ENCODE measurements at regions not wholly inside any gene's neighbourhood (a gene's known extent, or its start where the extent isn't known, plus 50 kb on each side); places are given as distances from the start of the nearest gene placed in this dataset.

DNA sequence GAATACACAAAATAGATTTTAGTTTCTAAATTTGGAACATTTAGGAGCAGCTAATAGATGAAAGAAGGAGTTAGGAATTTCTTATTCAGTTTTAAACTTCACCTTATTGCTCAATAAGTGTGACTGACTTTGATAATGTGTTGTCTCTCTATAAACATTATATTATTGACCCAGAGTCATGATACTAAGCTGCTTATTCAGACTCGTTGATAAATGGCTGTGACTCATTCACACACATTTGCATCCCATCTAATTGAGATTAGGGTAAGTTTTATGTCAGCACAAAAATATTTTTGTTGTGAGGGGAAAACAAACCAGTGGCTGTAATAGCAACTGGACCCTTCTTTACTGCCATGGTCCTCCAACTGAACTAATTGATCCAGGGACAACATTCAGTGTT, 137.6 kb downstream of the GOLIM4 start:
- Histone ChIP-seq H4K20me1 (no peaks in the 10 kb centered on the region), H3K27me3 (no peaks in the 10 kb centered on the region), H3K9ac (no peak overlapping the region), H3K9me3 (no peaks in the 10 kb centered on the region), H3K4me3 (no peak overlapping the region), H3K27ac (no peak overlapping the region), H3K36me3 (no peaks in the 10 kb centered on the region), H3K4me2 (no peak overlapping the region), H3K4me1 (no peaks in the 10 kb centered on the region)
- TF ChIP-seq Cebpa-rat (IDR thresholded peaks at IDR 0.05), result no peak

DNA sequence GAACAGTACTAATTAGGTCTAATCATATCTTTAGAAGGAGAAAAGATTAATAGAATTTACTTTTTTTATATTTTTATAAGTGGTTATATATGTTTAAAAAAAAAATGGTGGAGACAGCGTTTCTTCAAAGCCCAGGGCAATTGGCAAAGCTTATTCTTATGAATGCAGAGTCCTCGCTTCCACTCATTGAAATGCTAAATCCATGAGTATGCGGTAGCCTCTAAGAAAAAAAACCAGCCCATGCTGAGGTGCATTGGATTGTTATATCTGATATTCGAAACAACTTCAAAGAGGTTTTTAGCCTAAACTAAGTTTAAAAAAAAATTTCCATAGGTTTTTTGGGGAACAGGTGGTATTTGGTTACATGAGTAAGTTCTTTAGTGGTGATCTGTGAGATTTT, 142.8 kb downstream of the GOLIM4 start:
- Histone ChIP-seq H3K4me1 (no peaks in the 10 kb centered on the region), H3K4me2 (no peak overlapping the region), H3K27me3 (no peaks in the 10 kb centered on the region), H3K27ac (no peak overlapping the region), H3K4me3 (no peak overlapping the region), H3K36me3 (no peaks in the 10 kb centered on the region), H3K9me3 (no peaks in the 10 kb centered on the region), H3K9ac (no peak overlapping the region), H4K20me1 (no peaks in the 10 kb centered on the region)
- TF ChIP-seq Cebpa-rat (IDR thresholded peaks at IDR 0.05), result no peak

DNA sequence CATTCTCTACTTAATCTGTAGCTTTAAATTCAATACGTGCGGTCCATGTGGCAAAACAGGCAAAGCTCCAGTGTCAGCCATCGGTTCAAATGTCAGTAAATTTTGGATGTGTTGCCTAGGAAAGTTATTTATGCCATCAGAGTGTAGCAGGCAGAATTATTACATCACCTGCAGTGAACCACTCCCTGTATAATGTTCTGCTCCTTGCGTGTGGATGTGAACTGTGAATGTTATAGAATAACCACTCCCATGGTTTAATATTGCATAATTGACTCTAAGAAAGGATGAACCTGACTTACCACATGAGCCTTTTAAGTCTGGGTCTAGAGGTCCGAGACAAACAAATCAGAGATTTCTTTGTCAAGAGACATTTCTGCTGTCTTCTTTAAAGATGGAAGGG, 145.5 kb downstream of the GOLIM4 start:
- H3K27me3 ChIP-seq, result no peaks in the 10 kb centered on the region
- H3K9me3 ChIP-seq, result no peaks in the 10 kb centered on the region
- no peak overlapping the region for H3K4me3 ChIP-seq
- H3K36me3 ChIP-seq, result no peaks in the 10 kb centered on the region
- H3K9ac ChIP-seq, result no peak overlapping the region
- H3K27ac ChIP-seq, result no peak overlapping the region
- H4K20me1 ChIP-seq, result no peaks in the 10 kb centered on the region
- no peaks in the 10 kb centered on the region for H3K4me1 ChIP-seq
- no peak overlapping the region for H3K4me2 ChIP-seq
- TF ChIP-seq Cebpa-rat (IDR thresholded peaks at IDR 0.05), result no peak

DNA sequence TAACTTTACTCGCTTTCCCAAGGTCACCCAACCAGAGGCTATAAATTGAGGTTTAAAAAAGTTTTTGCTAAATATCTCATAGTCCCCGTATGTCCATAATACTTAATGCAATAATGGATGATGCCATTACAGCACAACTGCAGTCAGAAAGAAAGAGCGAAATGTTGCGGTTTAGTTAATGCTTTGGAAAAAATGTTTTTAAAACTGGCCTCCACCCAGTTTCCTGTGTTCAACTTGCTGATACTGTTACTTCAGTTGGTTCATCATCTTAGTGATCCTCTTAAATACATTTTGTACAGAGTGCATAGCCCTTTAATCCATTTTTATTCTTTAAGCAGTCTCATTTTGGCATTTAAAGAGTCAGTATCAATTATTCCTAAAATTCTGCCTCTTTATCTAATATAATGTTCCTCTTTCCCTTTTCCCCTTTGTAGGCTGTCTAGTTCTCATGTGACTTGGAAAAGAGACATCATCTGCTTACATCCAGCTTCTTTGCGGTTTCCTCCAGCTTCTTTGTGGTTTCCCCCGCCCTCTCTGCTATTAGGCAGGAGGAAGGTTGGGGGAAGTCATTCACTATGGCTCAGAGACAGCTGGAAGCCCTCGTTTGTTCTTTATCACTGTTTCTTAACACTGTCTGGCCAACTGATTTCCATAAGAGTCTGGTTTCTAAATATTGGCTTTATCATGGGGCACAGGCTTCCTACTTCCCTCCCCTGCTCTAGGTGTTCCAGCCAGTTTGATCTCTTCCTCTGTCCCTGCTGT, 154.3 kb downstream of the GOLIM4 start:
- Histone ChIP-seq H3K9me3 (no peaks in the 10 kb centered on the region), H3K36me3 (no peaks in the 10 kb centered on the region), H3K27me3 (no peaks in the 10 kb centered on the region), H3K9ac (no peak overlapping the region), H3K4me1 (peaks cover 22% of the 10 kb centered on the region), H3K4me3 (no peak overlapping the region), H3K27ac (no peak overlapping the region), H4K20me1 (no peaks in the 10 kb centered on the region), H3K4me2 (peak overlapping the region; percentile 53)
- no peak for TF ChIP-seq Cebpa-rat (IDR thresholded peaks at IDR 0.05)

DNA sequence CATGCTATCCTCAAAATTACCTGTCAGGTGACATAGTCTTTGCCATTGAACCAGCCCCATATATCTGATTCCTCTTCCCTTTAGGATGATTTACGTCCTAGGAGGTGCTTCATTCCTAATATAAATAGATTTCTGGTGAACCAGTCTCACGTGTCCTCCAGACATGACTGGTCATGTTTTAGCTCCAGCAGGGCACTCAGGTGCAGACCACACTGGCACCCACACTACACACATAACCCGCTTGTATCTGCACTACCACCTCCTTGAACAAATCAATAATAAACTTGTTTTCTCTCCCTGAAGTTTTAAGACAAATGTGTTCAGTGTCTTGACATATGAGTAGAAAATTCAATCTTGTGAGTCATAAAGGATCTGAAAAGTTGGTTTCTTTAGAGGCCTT, 155.5 kb downstream of the GOLIM4 start:
- no peaks in the 10 kb centered on the region for H3K36me3 ChIP-seq
- no peak overlapping the region for H3K4me2 ChIP-seq
- no peak for TF ChIP-seq Cebpa-rat (IDR thresholded peaks at IDR 0.05)
- H3K9ac ChIP-seq, result no peak overlapping the region
- no peak overlapping the region for H3K27ac ChIP-seq
- no peaks in the 10 kb centered on the region for H3K9me3 ChIP-seq
- no peaks in the 10 kb centered on the region for H3K27me3 ChIP-seq
- H4K20me1 ChIP-seq, result no peaks in the 10 kb centered on the region
- H3K4me3 ChIP-seq, result no peak overlapping the region
- H3K4me1 ChIP-seq, result peaks cover 22% of the 10 kb centered on the region

DNA sequence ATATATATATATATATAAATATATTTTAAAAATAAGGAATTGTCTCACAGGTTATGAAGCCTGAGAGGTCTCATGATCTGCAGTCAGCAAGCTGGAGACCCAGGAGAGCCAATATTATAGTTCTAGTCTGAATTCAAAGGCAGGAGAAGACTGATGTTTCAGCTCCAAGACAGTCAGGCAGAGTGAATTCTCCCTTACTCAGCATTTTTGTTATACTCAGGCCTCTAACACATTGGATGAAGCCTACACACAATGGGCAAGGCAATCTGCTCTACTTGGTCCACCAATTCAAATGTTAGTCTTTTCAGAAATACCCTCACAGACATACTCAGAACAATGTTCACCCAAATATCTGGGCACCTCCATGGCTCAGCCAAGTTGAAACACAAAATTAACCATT, 157.2 kb downstream of the GOLIM4 start:
- Histone ChIP-seq H3K27me3 (no peaks in the 10 kb centered on the region), H3K9ac (no peak overlapping the region), H3K36me3 (no peaks in the 10 kb centered on the region), H3K4me3 (no peak overlapping the region), H3K4me2 (no peak overlapping the region), H4K20me1 (no peaks in the 10 kb centered on the region), H3K9me3 (no peaks in the 10 kb centered on the region), H3K27ac (no peak overlapping the region), H3K4me1 (peaks cover 22% of the 10 kb centered on the region)
- TF ChIP-seq Cebpa-rat (IDR thresholded peaks at IDR 0.05), result no peak

DNA sequence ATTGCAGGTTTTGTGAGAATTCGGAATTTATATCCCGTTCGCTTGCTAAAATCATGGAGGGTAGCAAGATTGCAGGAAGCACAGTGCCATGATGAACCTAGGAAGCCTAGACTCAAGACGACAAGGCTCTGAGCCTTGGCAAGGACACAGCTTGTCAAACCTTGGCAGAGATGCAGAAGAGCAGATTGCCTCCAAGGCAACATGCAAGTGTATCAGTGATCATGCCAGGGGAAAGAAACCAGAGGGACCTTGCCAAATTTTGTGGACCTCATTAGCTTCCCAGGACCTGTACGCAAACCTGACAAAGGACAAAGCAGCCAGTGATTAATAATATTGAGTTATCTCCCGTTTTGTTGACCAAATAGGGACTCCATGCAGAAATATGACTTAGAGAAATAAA, 159.7 kb downstream of the GOLIM4 start:
- Histone ChIP-seq H3K9ac (no peak overlapping the region), H4K20me1 (no peaks in the 10 kb centered on the region), H3K27me3 (no peaks in the 10 kb centered on the region), H3K27ac (no peak overlapping the region), H3K4me1 (peaks cover 6% of the 10 kb centered on the region), H3K9me3 (no peaks in the 10 kb centered on the region), H3K4me2 (no peak overlapping the region), H3K4me3 (no peak overlapping the region), H3K36me3 (no peaks in the 10 kb centered on the region)
- no peak for TF ChIP-seq Cebpa-rat (IDR thresholded peaks at IDR 0.05)

DNA sequence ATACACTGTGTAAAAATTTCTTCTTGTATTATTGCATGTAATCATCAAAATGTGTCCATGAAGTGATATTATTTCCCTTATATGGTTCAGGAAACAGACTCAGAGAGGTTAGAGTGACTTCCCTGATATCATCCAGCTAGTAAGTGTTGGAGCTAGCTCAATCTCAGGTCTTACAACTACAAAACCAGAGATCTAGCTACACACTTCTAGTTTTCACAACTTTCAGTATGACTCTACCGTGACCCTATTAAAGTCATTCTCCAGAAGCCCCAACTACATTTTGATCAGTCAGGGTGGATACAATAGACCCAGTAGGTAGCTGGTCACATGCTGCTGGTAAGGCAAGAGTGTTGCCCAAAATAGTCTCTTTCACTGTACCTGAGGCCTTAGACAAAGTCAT, 165.3 kb downstream of the GOLIM4 start:
- Histone ChIP-seq H4K20me1 (no peaks in the 10 kb centered on the region), H3K36me3 (no peaks in the 10 kb centered on the region), H3K9me3 (no peaks in the 10 kb centered on the region), H3K4me1 (no peaks in the 10 kb centered on the region), H3K9ac (no peak overlapping the region), H3K4me3 (no peak overlapping the region), H3K4me2 (no peak overlapping the region), H3K27me3 (no peaks in the 10 kb centered on the region), H3K27ac (no peak overlapping the region)
- TF ChIP-seq Cebpa-rat (IDR thresholded peaks at IDR 0.05), result no peak

DNA sequence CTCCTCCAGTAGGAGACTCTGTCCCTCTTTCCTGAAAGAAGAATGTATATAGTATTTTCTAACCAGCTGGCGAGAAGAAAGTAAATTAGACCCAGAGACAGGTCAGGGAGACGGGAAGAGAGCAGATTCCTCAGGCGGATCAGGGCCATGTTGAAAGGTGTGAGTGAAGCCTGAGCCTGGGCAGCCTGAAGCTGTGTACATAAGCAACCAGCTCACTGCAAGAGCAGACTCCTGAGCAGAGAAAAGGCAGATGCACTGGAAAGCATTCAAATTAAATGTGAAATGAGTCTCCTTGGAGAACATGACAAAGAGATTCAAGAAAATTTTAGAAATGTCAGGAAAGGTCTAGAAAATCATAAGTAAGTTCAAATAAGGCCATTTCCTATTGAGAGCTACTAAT, 165.8 kb downstream of the GOLIM4 start:
- no peaks in the 10 kb centered on the region for H3K9me3 ChIP-seq
- no peaks in the 10 kb centered on the region for H4K20me1 ChIP-seq

DNA sequence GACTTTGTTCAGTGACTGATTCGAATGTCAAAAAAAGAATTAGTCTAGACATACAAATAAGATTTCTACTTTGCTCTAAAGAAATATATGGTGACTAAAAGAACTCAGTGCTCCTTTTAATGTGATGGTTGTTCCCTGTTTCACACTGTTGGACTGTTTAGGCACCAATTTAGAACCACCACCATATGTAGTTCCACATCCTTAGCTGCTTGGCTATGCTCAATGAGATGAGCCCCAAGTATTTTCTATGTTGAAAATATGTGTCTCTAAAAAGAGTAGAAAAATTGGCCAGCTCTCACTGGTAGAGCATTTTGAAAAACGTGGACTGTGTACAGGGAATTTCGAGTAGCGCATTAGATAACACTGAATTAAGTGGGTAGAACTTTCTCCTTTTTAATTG, 167.3 kb downstream of the GOLIM4 start:
- Histone ChIP-seq H4K20me1 (no peaks in the 10 kb centered on the region), H3K4me3 (no peak overlapping the region), H3K27me3 (no peaks in the 10 kb centered on the region), H3K4me1 (no peaks in the 10 kb centered on the region), H3K9ac (no peak overlapping the region), H3K27ac (no peak overlapping the region), H3K4me2 (no peak overlapping the region), H3K9me3 (no peaks in the 10 kb centered on the region), H3K36me3 (no peaks in the 10 kb centered on the region)
- no peak for TF ChIP-seq Cebpa-rat (IDR thresholded peaks at IDR 0.05)

More for the DNA sequence above, 165.8 kb downstream of the GOLIM4 start:
- Histone ChIP-seq H3K27me3 (no peaks in the 10 kb centered on the region), H3K36me3 (no peaks in the 10 kb centered on the region), H3K4me3 (no peak overlapping the region), H3K4me1 (no peaks in the 10 kb centered on the region), H3K4me2 (no peak overlapping the region), H3K27ac (no peak overlapping the region), H3K9ac (no peak overlapping the region)
- no peak for TF ChIP-seq Cebpa-rat (IDR thresholded peaks at IDR 0.05)

DNA sequence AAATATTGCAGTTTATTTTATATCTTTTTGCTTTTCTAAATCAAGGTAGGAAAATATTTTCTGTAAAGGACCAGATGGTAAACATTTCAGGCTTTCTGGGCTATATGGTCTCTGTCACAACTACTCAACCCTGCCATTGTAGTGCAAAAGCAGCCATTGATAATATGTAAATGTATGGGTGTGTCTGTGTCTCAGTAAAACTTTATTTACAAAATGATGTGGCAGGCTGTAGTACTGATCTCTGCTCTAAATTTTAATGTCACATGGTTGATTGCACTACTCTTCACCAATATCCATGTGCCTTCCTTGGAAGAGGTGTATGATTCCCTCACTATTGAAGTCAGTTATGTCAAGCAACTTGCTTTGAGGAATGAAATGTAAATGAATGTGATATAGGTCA, 175.0 kb downstream of the GOLIM4 start:
- Histone ChIP-seq H3K4me3 (no peak overlapping the region), H3K4me2 (no peak overlapping the region)
- TF ChIP-seq Cebpa-rat (IDR thresholded peaks at IDR 0.05), result no peak

More for the DNA sequence above, 175.0 kb downstream of the GOLIM4 start:
- Histone ChIP-seq H3K27me3 (no peaks in the 10 kb centered on the region), H3K4me1 (no peaks in the 10 kb centered on the region), H3K9ac (no peak overlapping the region), H3K36me3 (no peaks in the 10 kb centered on the region), H3K27ac (no peak overlapping the region), H3K9me3 (no peaks in the 10 kb centered on the region), H4K20me1 (no peaks in the 10 kb centered on the region)

Measured in BLaER1 (cell line).